ENCODE measurements at regions not wholly inside any gene's neighbourhood (a gene's known extent, or its start where the extent isn't known, plus 50 kb on each side); places are given as distances from the start of the nearest gene placed in this dataset.

- Histone ChIP-seq H3K27ac (ENCODE audit: control insufficient read depth, insufficient read depth, low read length) (no peak overlapping the region), H3K9me3 (ENCODE audit: control insufficient read depth, low read depth, low read length) (no peaks in the 10 kb centered on the region), H2AFZ (ENCODE audit: control insufficient read depth, low read length) (no peak overlapping the region), H3K4me3 (ENCODE audit: control insufficient read depth in 2 of 3, extremely low read depth in 1 of 3, insufficient read depth in 2 of 3, low read depth in 1 of 3, low read length in 3 of 3) (no peak overlapping the region), H3K4me2 (ENCODE audit: control insufficient read depth, extremely low read depth, insufficient read depth, low read depth, low read length) (no peak overlapping the region), H3K27me3 (ENCODE audit: control insufficient read depth, extremely low read depth, insufficient read depth, low read length) (no peaks in the 10 kb centered on the region), H4K20me1 (ENCODE audit: control insufficient read depth, extremely low read depth, insufficient read depth, low read length) (no peaks in the 10 kb centered on the region), H3K79me2 (ENCODE audit: control insufficient read depth, insufficient read depth, low read length) (no peaks in the 10 kb centered on the region), H3K4me1 (ENCODE audit: control insufficient read depth, extremely low read depth, insufficient read depth, low read length) (no peaks in the 10 kb centered on the region), H3K36me3 (ENCODE audit: control insufficient read depth in 2 of 2, extremely low read depth in 1 of 2, insufficient read depth in 2 of 2, low read length in 2 of 2) (no peaks in the 10 kb centered on the region), H3K9ac (ENCODE audit: control insufficient read depth, extremely low read depth, insufficient read depth, low read length) (no peak overlapping the region), H3K9me1 (ENCODE audit: control insufficient read depth, extremely low read depth, insufficient read depth, low read length) (no peaks in the 10 kb centered on the region)
- FAIRE-seq (no peak), DNase-seq (ENCODE audit: low read depth, low spot score) (no peak)
- no peak for TF ChIP-seq CTCF (optimal IDR thresholded peaks at IDR 0.05 in 1 of 3, IDR thresholded peaks at IDR 0.05 in 1 of 3, conservative IDR thresholded peaks at IDR 0.05 in 1 of 3; ENCODE audit: extremely low read depth in 1 of 3, insufficient read depth in 2 of 3, low read length in 3 of 3)
- TF ChIP-seq EZH2 (IDR thresholded peaks at IDR 0.05; ENCODE audit: low read length), result no peak
- dilution Hi-C loops (cut with MboI; ENCODE audit: extremely low pct_ligation_motif_present, low sequenced_read_pairs), result no loop called here
Measured at GRCh38 chr2:51225377-51225776, 193.4 kb upstream of the NRXN1 start.

GRCh38 chr2:51224790-51225189 lies 192.9 kb upstream of the NRXN1 start:
- Histone ChIP-seq H3K9me3 (ENCODE audit: control insufficient read depth, low read depth, low read length) (no peaks in the 10 kb centered on the region), H3K4me1 (ENCODE audit: control insufficient read depth, extremely low read depth, insufficient read depth, low read length) (no peaks in the 10 kb centered on the region), H3K9ac (ENCODE audit: control insufficient read depth, extremely low read depth, insufficient read depth, low read length) (no peak overlapping the region), H3K4me2 (ENCODE audit: control insufficient read depth, extremely low read depth, insufficient read depth, low read depth, low read length) (no peak overlapping the region), H3K9me1 (ENCODE audit: control insufficient read depth, extremely low read depth, insufficient read depth, low read length) (no peaks in the 10 kb centered on the region), H3K4me3 (ENCODE audit: control insufficient read depth in 2 of 3, extremely low read depth in 1 of 3, insufficient read depth in 2 of 3, low read depth in 1 of 3, low read length in 3 of 3) (no peak overlapping the region), H3K79me2 (ENCODE audit: control insufficient read depth, insufficient read depth, low read length) (no peaks in the 10 kb centered on the region), H3K27ac (ENCODE audit: control insufficient read depth, insufficient read depth, low read length) (no peak overlapping the region), H3K27me3 (ENCODE audit: control insufficient read depth, extremely low read depth, insufficient read depth, low read length) (no peaks in the 10 kb centered on the region), H3K36me3 (ENCODE audit: control insufficient read depth in 2 of 2, extremely low read depth in 1 of 2, insufficient read depth in 2 of 2, low read length in 2 of 2) (no peaks in the 10 kb centered on the region), H2AFZ (ENCODE audit: control insufficient read depth, low read length) (no peak overlapping the region), H4K20me1 (ENCODE audit: control insufficient read depth, extremely low read depth, insufficient read depth, low read length) (no peaks in the 10 kb centered on the region)
- DNase-seq (ENCODE audit: low read depth, low spot score) (no peak), FAIRE-seq (no peak)
- TF ChIP-seq CTCF (optimal IDR thresholded peaks at IDR 0.05 in 1 of 3, IDR thresholded peaks at IDR 0.05 in 1 of 3, conservative IDR thresholded peaks at IDR 0.05 in 1 of 3; ENCODE audit: extremely low read depth in 1 of 3, insufficient read depth in 2 of 3, low read length in 3 of 3) (no peak), EZH2 (IDR thresholded peaks at IDR 0.05; ENCODE audit: low read length) (no peak)
- dilution Hi-C loops (cut with MboI; ENCODE audit: extremely low pct_ligation_motif_present, low sequenced_read_pairs), result no loop called here
